Stimulated activated CD8-positive, alpha-beta memory T cell treated with anti-CD3 and anti-CD28 coated beads, Interleukin-4, amount 100 ng/mL, for 48 hours (primary cell): ENCODE measurements at regions not wholly inside any gene's neighbourhood (a gene's known extent, or its start where the extent isn't known, plus 50 kb on each side); places are given as distances from the start of the nearest gene placed in this dataset.

Experiments
- DNase-seq: peaks from one replicate; pipeline ENCODE4 v3.0.0-alpha.2; 2020

DNA sequence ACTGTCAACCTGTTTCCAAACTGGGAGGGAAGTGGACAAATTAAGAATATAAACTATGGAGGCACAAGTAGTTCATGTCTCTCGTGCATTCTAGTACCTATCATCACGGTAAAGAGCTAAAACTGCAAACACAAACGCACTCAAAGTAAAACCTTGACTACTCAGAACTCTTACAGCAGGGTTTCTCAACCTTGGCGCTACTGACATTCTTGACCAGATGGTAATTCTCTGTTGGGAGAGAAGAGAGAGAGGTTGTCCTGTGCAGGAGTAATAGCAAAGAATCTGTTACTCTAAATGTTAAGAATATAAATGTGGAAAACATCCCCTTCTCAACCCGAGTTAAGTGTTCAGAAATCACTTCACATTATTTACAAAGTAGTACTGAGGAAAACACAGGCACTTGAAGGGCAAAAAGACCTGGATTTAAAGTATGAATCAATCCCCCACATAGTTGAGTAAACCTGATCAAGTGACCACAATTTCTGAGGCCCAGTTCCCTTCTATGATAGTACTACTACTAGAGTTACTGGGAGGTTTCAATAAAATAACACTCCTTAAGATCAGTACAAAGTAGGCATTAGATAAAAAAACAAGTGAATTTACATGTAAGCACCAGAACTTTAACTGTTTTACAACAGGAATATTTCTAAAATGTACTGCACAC is 73.1 kb upstream of the ARHGAP32 start:
- DNase-seq = no peak

DNA sequence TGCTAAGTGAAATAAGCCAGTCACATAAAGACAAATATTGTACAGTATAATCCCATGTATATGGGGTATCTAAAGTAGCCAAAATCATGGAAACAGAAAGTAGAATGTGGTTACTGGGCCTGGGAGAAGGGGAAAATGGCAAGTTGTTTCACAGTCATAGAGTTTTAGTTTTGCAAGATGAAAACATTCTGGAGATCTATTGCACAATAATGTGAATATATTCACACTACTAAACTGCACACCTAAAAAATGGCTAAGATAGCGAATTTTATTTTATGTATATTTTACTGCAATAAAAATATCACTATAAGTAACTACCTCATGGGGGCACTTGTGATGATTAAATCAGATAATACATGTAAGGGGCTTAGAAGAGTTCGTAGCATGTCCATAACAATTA is 72.0 kb upstream of the ARHGAP32 start:
- DNase-seq = no peak

DNA sequence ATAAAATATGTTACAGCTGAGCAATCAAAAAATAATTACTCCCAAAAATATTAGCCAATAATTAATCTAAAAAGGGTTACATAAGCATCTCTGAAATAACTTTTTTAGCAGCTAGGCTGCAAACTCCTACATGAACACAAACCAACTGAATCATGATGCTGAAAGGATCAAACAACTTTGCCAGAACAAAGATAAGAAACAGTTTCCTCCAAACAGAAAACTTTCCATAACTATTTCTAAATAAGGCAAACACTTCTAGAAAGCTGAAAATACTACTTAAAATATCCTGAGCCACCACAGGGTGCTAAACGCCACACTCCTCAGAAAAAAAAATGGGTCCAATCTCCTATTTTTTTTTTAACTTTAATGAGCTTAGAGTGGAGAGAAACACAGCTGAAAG is 68.6 kb upstream of the ARHGAP32 start:
- no peak for DNase-seq

DNA sequence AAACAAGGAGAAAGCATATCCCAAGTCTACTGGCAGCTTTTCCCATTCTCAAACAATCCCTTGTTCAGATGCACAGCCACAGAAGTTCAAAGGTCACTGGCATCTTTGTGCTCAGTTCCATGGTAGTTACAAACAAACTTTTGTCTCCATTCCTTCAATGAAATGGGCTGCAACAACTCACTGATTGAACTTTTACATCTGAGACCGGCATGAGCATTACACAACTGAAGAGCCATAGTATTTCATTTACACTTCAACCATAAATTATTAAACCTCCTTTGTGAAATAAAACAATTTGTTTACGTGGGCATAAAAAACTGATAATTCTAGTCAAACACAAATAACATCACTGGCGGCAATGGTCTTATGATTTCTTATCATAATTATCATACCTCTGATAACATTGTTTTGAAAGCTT is 67.8 kb upstream of the ARHGAP32 start:
- no peak for DNase-seq

DNA sequence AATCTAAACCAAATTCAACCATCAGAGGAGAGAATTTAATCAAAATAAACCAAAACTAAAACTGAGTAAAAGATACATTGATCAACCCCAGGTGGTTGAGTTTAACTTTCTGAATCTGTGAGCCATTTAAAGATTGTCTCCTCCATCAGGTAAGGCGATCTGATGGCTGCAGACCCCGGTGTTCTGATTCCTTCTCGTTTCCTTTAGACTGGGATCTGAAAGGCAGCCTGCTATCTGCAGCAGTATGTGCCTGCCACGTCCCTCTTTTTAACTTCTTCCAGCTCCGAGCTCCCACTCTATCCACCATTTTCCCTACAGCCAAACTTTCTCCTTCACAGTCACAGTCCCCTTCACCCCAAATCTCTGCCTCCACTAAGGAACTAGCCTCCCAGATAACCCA is 66.1 kb upstream of the ARHGAP32 start:
- no peak for DNase-seq

DNA sequence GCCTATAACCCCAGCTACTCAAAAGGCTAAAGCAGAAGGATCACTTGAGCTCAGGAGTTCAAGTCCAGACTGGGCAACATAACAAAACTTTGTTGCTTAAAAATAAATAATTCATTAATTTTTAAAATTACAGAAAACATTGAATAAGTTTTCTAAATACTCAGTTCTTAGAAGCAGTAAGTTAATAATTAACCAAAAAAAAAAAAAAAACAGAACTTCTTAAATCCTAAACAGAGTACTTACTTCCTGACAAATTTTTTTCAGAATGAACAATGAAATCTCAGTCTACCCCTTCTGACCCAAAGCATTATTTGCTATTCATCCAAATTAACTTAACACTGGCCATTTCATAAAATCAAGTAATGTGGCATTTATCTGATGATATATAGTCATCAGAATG is 65.4 kb upstream of the ARHGAP32 start:
- DNase-seq = no peak

DNA sequence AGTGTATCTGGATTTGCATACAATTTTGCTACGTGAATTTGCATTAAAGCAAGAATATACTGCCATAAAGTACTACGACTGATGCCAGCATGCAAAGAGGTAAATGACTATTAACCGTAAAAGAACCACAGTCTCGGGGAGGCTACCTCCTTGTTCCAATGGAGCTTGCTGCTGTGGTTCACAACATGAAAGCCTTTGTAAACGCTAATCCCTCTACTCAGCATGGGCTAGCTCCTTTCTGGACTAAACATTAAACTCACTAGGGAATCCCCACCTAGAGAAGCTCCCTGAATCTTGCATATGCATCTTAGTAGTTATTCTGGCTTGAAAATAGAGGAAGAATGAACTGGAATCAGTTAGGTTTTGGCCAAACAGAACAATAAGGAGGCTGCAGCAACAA is 60.5 kb upstream of the ARHGAP32 start:
- DNase-seq = no peak

DNA sequence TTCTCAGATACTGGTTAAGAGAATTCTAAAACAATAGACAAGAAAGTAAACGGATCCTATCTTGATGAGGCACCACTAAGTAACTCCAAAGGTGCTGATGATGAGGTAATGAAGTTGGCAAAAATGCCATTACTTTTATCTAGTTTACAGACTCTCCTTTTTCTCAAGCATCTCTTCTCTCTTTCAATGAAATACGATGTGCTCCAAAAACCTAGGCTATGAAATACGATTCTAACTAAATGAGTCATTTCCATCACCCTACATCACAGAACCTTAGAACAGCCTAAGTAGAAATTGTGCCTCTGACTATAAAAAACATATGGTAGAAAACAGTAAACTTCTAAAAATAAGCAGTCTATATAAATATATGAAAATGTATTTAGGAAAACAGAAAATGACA is 58.9 kb upstream of the ARHGAP32 start:
- no peak for DNase-seq

DNA sequence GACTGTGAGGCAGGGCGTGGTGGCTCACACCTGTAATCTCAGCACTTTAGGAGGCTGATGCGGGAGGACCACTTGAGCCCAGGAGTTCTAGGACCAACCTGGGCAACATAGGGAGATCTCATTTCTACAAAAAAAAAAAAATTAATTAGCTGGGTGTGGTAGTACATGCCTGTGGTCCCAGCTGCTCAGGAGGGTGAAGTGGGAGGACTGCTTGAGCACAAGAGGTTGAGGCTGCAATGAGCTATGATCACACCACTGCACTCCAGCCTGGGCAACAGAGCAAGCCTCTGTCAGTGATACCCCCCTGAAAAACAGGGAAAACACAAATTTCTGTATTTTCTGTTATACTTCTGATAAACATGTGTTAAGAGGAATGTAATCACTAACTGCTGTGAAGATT is 57.8 kb upstream of the ARHGAP32 start:
- DNase-seq = no peak

DNA sequence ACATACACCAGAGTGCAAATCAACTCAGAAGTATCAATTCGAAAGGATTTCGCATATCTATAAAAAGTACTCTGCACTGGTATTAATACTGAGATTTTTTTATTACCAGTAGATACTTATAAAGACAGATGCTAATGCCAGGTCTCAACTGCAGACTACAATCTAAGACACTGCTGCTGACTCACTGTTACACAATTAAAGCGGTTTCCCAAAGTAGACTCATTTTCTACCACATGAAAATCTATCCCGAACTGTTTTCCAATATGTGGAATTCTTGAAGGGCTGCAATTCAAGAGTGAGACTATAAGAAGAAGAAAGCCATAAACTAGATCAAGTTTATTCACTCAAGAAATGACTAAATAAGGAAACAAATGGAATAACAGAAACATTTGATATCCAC is 57.2 kb upstream of the ARHGAP32 start:
- no peak for DNase-seq

DNA sequence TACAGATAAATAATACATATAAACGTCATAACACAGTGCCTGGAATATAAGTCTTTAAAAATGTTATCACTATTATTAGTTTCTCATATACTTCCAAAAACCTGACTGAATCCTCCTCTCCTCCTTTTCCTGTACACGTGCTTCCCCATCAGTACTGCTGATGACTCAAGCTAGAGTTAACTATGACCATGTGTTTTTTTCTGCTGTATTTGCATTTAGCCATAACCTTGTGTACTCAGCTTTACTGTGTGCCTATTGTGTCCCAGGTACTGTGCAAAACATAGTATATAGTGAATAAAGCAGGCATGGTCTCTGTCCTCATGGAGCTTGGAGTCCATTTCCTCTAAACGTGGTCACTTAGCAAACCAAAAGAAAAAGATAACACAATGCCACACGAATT is 56.5 kb upstream of the ARHGAP32 start:
- no peak for DNase-seq

DNA sequence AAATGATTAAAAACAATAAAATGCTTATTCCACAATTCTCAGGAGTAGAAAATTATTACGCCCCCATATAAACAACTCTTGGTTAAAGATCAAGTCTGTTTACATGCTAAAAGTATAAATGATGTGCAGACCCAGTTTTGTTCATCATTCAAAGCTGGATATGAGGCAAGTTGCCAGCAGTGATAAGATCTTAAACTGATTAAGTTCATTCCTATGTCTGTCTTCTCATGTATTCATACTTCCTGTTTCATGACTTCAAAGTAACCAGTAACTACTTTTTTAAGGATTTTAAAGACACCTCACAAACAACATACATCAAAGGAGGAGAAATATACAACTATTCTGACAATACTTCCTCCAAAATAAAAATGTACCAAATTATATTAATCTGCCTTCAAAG is 55.0 kb upstream of the ARHGAP32 start:
- DNase-seq = no peak

DNA sequence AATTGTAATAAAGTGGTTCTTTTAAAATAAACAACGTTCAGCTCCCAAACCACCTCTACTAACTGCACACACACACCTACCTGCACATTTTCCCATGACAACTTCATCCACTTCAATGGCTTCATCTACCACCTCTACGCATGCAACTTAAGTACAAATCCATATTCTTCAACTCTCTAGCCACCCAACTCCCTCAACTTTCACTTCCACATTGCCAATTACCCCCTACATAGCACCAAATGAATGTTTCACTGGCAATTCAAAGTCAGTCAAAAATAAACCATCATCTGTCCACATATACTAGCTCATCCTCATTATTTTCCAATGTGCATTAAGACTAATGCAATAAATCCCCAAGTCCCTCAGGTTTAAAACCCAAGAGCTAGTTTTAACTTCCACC is 50.7 kb upstream of the ARHGAP32 start:
- no peak for DNase-seq
